PC-3 (cell line): ENCODE measurements at regions not wholly inside any gene's neighbourhood (a gene's known extent, or its start where the extent isn't known, plus 50 kb on each side); places are given as distances from the start of the nearest gene placed in this dataset.

Source experiments
- CTCF ChIP-seq: fragments of 300-600 bp; sonication (generic); conservative IDR thresholded peaks from 2 replicates; pipeline ENCODE4 v1.5.1; 2017; ENCODE audit warnings: antibody characterized with exemption, low read depth, mild to moderate bottlenecking, low read length
- EZH2 ChIP-seq: fragments of 300-600 bp; sonication (generic); IDR thresholded peaks from one replicate; pipeline ENCODE4 v1.6.1; 2017; ENCODE audit warnings: antibody characterized with exemption, mild to moderate bottlenecking, low read length; ENCODE audit not compliant: unreplicated experiment

- no peak for TF ChIP-seq CTCF
- TF ChIP-seq EZH2, result no peak
Observed at GRCh38 chr7:142511374-142511773, 237.9 kb upstream of the PRSS1 start.
